ENCODE measurements at regions not wholly inside any gene's neighbourhood (a gene's known extent, or its start where the extent isn't known, plus 50 kb on each side); places are given as distances from the start of the nearest gene placed in this dataset.
"Not testable (repeated sequence)": the region's sequence is repeated elsewhere in the genome, so short reads cannot be mapped to it uniquely, and the experiment has no call there.

DNA sequence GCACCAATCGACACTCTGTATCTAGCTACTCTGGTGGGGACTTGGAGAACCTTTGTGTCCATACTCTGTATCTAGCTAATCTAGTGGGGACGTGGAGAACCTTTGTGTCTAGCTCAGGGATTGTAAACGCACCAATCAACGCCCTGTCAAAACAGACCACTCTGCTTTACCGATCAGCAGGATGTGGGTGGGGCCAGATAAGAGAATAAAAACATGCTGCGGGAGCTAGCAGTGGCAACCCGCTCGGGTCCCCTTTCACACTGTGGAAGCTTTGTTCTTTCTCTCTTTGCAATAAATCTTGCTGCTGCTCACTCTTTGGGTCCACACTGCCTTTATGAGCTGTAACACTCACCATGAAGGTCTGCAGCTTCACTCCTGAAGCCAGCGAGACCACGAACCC is 104.0 kb upstream of the JCAD start:
- TF ChIP-seq POLR2A (IDR thresholded peaks at IDR 0.05; ENCODE audit: low read depth, low read length); POLR2AphosphoS5 (IDR thresholded peaks at IDR 0.05; ENCODE audit: low read depth, low read length); TAF1 (IDR thresholded peaks at IDR 0.05; ENCODE audit: borderline replicate concordance, low read depth, low read length): not testable (repeated sequence)
